ENCODE measurements at regions not wholly inside any gene's neighbourhood (a gene's known extent, or its start where the extent isn't known, plus 50 kb on each side); places are given as distances from the start of the nearest gene placed in this dataset.

GRCh38 chr4:18130256-18130655 is 108.7 kb upstream of the LCORL start:
- TF ChIP-seq CTCF (IDR thresholded peaks at IDR 0.05 in 8 of 11, conservative IDR thresholded peaks at IDR 0.05 in 3 of 11): no peak
- no peak for TF ChIP-seq POLR2AphosphoS5 (IDR thresholded peaks at IDR 0.05)
